GM13977 (cell line): ENCODE measurements at regions not wholly inside any gene's neighbourhood (a gene's known extent, or its start where the extent isn't known, plus 50 kb on each side); places are given as distances from the start of the nearest gene placed in this dataset.
A peak's percentile ranks its signal among the peaks of the same experiment; 100 is the strongest.

Experiments used
- DNase-seq: peaks from one replicate; pipeline ENCODE4 v3.0.0; 2012; ENCODE audit warnings: low spot score
- CTCF ChIP-seq: IDR thresholded peaks from 2 replicates; pipeline ENCODE4 v1.5.1; 2012; ENCODE audit warnings: mild to moderate bottlenecking, control low read depth; ENCODE audit not compliant: insufficient read depth; ENCODE audit errors: extremely low read depth, missing control alignments
- in situ Hi-C: fragments of 300-500 bp; cut with MboI; formaldehyde crosslinking; loops from one replicate; pipeline ENCODE4 v1.12.0; 2022; ENCODE audit warnings: low sequenced_read_pairs, low pct_unique_long_range_greater_than_20kb, mixed read lengths, inconsistent platforms; ENCODE audit not compliant: unreplicated experiment

- no peak for DNase-seq
- TF ChIP-seq CTCF: no peak
- in situ Hi-C loops: no loop called here
Observed at GRCh38 chr12:89234324-89235114, 117.8 kb downstream of the DUSP6 start.

- no peak for DNase-seq
- in situ Hi-C loops: no loop called here
- TF ChIP-seq CTCF: no peak
Observed at GRCh38 chr12:89231686-89232085, 120.6 kb downstream of the DUSP6 start.

- no peak for TF ChIP-seq CTCF
- in situ Hi-C loops: no loop called here
- DNase-seq: no peak
Observed at GRCh38 chr12:89230376-89231315, 121.7 kb downstream of the DUSP6 start.

GRCh38 chr12:89228491-89228890 is 123.8 kb downstream of the DUSP6 start:
- no peak for DNase-seq
- no peak for TF ChIP-seq CTCF
- in situ Hi-C loops: no loop called here

GRCh38 chr12:89227774-89228173 is 124.5 kb downstream of the DUSP6 start:
- no peak for TF ChIP-seq CTCF
- no peak for DNase-seq
- in situ Hi-C loops: no loop called here

- in situ Hi-C loops: no loop called here
- DNase-seq: peak; percentile 7
- TF ChIP-seq CTCF: no peak
Observed at GRCh38 chr12:89225808-89226411, 126.4 kb downstream of the DUSP6 start.
